Esophagus muscularis mucosa (tissue), 4 donors: ENCODE measurements at regions not wholly inside any gene's neighbourhood (a gene's known extent, or its start where the extent isn't known, plus 50 kb on each side); places are given as distances from the start of the nearest gene placed in this dataset.

Experiments used
- DNase-seq: peaks from one replicate; pipeline ENCODE4 v3.0.0-alpha.2; 2017; ENCODE audit errors: extremely low spot score
- H3K27ac ChIP-seq, 4 donors: fragments of 200-600 bp; sonication (generic); replicated peaks in 1 of 4; 1 replicate in 3 of 4; 2 replicates in 1 of 4; pipeline ENCODE4 v1.5.1; 2016 to 2019; ENCODE audit warnings: mild to moderate bottlenecking in 1 of 4
- H3K27me3 ChIP-seq, 4 donors: fragments of 200-600 bp; sonication (generic); one replicate each; pipeline versions ENCODE4 v1.5.1 to v1.6.0; 2016 to 2019
- H3K36me3 ChIP-seq, 4 donors: fragments of 200-600 bp; sonication (generic); one replicate each; pipeline ENCODE4 v1.5.1; 2016 to 2019
- H3K4me1 ChIP-seq, 4 donors: fragments of 200-600 bp; sonication (generic); one replicate each; pipeline ENCODE4 v1.5.1; 2016 to 2019
- H3K4me3 ChIP-seq, 4 donors: fragments of 200-600 bp; sonication (generic); 1 replicate in 2 of 4; 2 replicates in 2 of 4; pipeline ENCODE4 v1.5.1; 2016 to 2019; ENCODE audit warnings: mild to moderate bottlenecking in 4 of 4, moderate library complexity in 1 of 4
- H3K9me3 ChIP-seq, 4 donors: fragments of 200-600 bp; sonication (generic); 1 replicate in 3 of 4; 2 replicates in 1 of 4; pipeline ENCODE4 v1.5.1; 2016 to 2019
- CTCF ChIP-seq, 3 experiments: fragments of 200-600 bp in 2 of 3; fragments of 450-650 bp in 1 of 3; sonication (generic) in 2 of 3; IDR thresholded peaks; one replicate each; pipeline ENCODE4 v1.5.1; 2017 to 2019; ENCODE audit warnings: antibody characterized with exemption in 3 of 3, mild to moderate bottlenecking in 2 of 3, moderate library complexity in 1 of 3
- EP300 ChIP-seq: sonication (generic); formaldehyde crosslinking; IDR thresholded peaks from one replicate; pipeline ENCODE4 v1.6.1; 2017; ENCODE audit warnings: antibody characterized with exemption
- POLR2A ChIP-seq: fragments of 450-650 bp; IDR thresholded peaks from one replicate; pipeline ENCODE4 v1.6.1; 2017; ENCODE audit warnings: antibody characterized with exemption, moderate library complexity, mild to moderate bottlenecking, low read depth
- POLR2AphosphoS5 ChIP-seq, 2 donors: sonication (generic); formaldehyde crosslinking; IDR thresholded peaks; one replicate each; pipeline ENCODE4 v1.6.1; 2017; ENCODE audit warnings: antibody characterized with exemption in 2 of 2
- WGBS: methylation state at CpG from one replicate; pipeline ENCODE4 v1.1.5; 2018; 5-methylcytosine and 5-hydroxymethylcytosine counted together
- intact Hi-C: fragments of 100-400 bp; cut with DNase I; formaldehyde crosslinking; loops from one replicate; pipeline ENCODE4 v1.15.1; 2023

DNA sequence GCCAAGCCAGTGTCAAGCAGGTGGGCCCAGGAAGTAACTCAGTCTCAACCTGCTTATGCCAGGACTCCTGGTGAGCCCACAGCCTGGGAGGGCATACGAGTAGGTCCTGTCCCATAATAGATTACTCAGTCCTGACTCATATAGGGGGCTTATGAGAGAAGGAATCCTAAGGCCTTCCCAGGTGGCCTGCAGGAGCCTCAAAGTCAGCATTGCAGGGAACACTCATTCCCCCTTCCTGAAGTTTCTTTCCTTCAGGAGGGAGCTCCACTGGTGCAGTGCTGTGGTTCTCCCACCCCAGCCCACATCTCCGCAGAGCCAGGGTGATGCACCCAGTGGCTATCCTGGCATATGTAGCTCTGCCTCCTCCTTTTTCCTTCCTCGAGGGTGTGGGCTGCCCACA lies 137.3 kb downstream of the ZIC5 start:
- Histone ChIP-seq H3K27ac (no peak overlapping the region), H3K36me3 (no peaks in the 10 kb centered on the region), H3K4me1 (no peaks in the 10 kb centered on the region), H3K27me3 (no peaks in the 10 kb centered on the region), H3K9me3 (no peaks in the 10 kb centered on the region), H3K4me3 (no peak overlapping the region)
- intact Hi-C loops: no loop called here
- TF ChIP-seq POLR2A (no peak), CTCF (IDR thresholded peaks at IDR 0.05) (no peak)
- DNase-seq: no peak
- WGBS: 81% methylated on average over 3 of the region's 3 CpGs

GRCh38 chr13:99832347-99832746 lies 139.2 kb downstream of the ZIC5 start:
- Histone ChIP-seq H3K27me3 (no peaks in the 10 kb centered on the region), H3K36me3 (no peaks in the 10 kb centered on the region), H3K27ac (no peak overlapping the region), H3K9me3 (no peaks in the 10 kb centered on the region), H3K4me1 (no peaks in the 10 kb centered on the region), H3K4me3 (no peak overlapping the region)
- no peak for TF ChIP-seq POLR2AphosphoS5 (IDR thresholded peaks at IDR 0.05)
- no peak for TF ChIP-seq EP300
- TF ChIP-seq CTCF (IDR thresholded peaks at IDR 0.05): no peak
- no peak for TF ChIP-seq POLR2A
- 84% methylated on average over 1 of the region's 1 CpG for WGBS
- intact Hi-C loops: no loop called here
- DNase-seq: no peak

GRCh38 chr13:99830931-99831330 lies 140.6 kb downstream of the ZIC5 start:
- DNase-seq: no peak
- Histone ChIP-seq H3K27ac (no peak overlapping the region), H3K9me3 (no peaks in the 10 kb centered on the region), H3K36me3 (no peaks in the 10 kb centered on the region), H3K27me3 (no peaks in the 10 kb centered on the region), H3K4me3 (no peak overlapping the region), H3K4me1 (no peaks in the 10 kb centered on the region)
- no peak for TF ChIP-seq POLR2AphosphoS5 (IDR thresholded peaks at IDR 0.05)
- no peak for TF ChIP-seq POLR2A
- no peak for TF ChIP-seq CTCF (IDR thresholded peaks at IDR 0.05)
- TF ChIP-seq EP300: no peak
- intact Hi-C loops: no loop called here
- 96% methylated on average over 3 of the region's 3 CpGs for WGBS

DNA sequence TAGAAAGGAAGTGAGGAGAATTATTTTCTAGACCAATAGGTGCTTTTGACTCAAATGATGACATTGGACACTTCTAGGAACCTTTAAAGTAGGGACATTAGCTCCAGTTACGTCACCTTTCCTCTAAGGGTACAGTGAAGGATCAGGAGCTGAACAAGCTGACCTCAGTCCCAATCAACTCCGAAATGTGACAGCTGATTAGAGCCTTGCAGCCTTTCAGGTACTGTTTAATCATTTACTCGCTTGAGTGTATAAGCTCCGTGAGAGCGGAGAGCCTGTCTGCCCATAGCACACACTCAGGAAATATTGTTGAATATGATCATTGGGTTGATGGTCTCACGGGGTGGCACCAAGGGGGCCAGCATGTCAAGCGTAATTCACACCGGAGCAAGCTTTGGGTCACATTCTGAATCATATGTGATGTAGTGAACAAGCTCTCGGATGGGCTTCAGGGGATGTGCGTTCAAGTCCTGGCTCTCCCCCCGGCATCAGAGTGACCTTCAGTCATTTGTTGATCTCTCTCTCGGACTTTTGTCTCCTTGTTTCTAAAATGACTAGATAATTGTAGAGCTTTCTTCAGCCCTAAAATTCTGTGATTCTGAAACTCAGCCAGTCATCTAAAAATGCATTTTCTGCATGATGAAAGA lies 141.9 kb downstream of the ZIC5 start:
- Histone ChIP-seq H3K4me3 (no peak overlapping the region), H3K4me1 (no peaks in the 10 kb centered on the region), H3K27me3 (no peaks in the 10 kb centered on the region), H3K27ac (no peak overlapping the region), H3K36me3 (no peaks in the 10 kb centered on the region), H3K9me3 (no peaks in the 10 kb centered on the region)
- no peak for DNase-seq
- TF ChIP-seq POLR2A: no peak
- TF ChIP-seq POLR2AphosphoS5 (IDR thresholded peaks at IDR 0.05): no peak
- TF ChIP-seq CTCF (IDR thresholded peaks at IDR 0.05): no peak
- no peak for TF ChIP-seq EP300
- 90% methylated on average over 12 of the region's 12 CpGs for WGBS
- intact Hi-C loops: no loop called here

GRCh38 chr13:99829161-99829560 lies 142.4 kb downstream of the ZIC5 start:
- no peaks in the 10 kb centered on the region for H3K36me3 ChIP-seq
- no peak overlapping the region for H3K4me3 ChIP-seq
- TF ChIP-seq CTCF (IDR thresholded peaks at IDR 0.05): no peak
- no peak for TF ChIP-seq POLR2A
- no peak for TF ChIP-seq POLR2AphosphoS5 (IDR thresholded peaks at IDR 0.05)
- TF ChIP-seq EP300: no peak
- H3K27me3 ChIP-seq: no peaks in the 10 kb centered on the region
- H3K9me3 ChIP-seq: no peaks in the 10 kb centered on the region
- intact Hi-C loops: no loop called here
- DNase-seq: no peak
- WGBS: 79% methylated on average over 5 of the region's 5 CpGs
- no peak overlapping the region for H3K27ac ChIP-seq
- H3K4me1 ChIP-seq: no peaks in the 10 kb centered on the region
